HG02610 (cell line): ENCODE measurements at regions not wholly inside any gene's neighbourhood (a gene's known extent, or its start where the extent isn't known, plus 50 kb on each side); places are given as distances from the start of the nearest gene placed in this dataset.

Source experiments
- ATAC-seq: cut with Tn5 transposase; IDR thresholded peaks from one replicate; pipeline ENCODE4 v1.9.1; 2021; ENCODE audit warnings: mild to moderate bottlenecking, moderate library complexity; ENCODE audit not compliant: unreplicated experiment

DNA sequence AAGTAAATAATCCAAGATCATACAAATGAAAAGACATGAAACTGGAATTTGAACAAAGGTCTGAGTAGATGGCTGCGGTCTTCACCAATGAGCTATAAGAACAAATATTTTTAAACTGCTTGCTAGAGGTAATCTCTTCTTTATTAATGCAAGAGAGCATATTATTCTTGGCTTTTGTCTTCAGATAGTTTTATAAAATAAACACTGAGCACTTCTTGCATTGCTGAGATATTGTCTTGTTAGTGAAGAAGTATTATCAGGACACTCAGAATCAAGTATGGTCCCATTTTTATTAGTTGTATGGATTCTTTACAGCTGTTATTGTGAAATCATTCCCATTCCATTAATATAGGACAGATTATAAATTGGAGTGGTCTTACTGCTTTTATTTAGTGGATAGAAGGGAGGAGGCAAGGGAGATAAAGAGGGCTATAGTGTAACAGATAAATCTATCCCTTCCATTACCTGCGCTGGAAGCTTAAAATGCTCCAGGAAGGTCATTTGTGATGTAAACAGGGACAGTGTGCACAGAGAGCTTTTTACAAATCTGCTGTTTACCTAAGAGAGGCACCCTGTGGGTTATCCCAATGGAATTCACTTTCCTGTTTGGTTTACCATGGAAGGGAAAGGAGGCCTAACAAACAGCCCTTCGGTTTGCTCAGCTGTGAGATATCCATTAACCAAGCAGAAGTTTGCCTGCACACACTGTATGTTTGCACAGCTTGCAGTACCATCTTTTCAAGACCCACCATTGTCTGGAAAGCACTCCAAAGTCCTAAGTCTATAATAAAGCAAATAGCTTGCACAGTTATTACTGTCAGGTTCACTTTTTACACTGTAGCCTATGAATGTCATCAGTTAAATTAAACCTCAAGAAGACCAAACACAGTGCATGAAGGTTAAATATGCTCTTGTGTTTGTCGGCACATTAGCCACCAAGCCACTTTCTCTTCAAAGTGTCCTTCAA, 347.7 kb upstream of the TGFBR2 start:
- ATAC-seq = no peak

DNA sequence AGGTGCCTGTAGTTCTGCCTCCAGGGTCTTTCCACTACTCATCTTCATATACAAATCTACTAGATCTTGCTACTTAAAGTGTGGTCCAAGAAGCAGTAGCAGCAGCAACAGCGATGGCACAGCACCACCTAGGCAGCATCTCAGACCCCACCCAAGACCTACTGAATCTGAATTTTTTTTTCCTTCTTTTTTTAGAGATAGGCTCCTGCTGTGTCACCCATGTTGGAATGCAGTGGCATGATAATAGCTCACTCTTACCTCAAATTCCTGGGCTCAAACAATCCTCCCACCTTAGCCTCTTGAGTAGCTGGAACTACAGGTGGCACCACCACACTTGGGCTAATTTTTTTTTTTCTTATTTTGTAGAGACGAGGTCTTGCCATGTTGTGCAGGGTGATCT, 346.7 kb upstream of the TGFBR2 start:
- no peak for ATAC-seq

DNA sequence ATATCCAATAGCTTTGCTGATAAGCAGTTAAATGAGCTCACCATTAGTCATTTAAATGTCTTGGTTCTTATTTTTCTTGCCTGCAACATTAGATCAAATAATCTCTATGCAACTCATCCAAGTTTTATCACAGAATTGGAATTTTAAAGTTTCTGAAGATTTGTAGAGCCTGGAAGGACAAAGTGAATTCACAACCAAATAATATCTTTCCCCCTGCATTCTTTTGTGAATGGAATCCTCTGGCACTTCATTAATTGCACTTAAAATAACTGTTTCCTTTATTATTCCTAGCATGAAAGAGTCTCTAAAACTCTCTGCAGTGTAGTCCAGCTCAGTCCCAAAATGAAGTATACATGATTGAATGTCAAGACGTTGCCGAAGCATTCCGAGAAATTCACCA, 345.6 kb upstream of the TGFBR2 start:
- no peak for ATAC-seq

DNA sequence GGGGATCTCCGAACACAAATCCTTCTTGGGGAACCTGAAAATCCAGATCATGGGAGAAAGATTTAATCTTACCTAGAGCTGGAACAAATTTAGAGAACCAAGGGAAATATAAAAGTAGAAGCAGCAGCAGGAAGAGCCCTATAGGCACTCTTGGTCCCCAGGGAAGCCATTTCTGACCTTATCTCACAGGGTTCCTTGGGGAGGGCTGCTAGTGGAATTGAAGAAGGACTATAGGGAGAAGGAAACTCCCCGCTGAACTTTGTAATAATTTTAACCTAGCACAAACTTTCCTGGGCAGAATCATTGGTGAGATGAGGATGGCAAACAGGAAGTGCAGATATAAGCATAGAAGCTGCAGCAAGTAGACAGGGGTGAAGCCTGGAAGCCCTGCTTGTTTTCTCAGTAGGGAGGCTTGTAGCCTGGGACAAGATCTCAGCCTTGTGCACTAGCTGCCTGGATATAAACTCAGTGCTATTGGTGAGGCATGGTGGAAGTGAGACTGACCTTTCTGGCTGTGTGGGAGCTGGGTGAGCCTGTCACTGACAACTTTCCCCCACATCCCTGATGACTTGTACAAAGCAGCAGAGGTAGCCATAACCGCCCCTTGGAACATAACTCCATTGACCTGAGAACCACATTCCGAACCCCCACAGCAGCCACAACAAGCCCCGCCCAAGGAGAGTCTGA, 343.0 kb upstream of the TGFBR2 start:
- no peak for ATAC-seq

DNA sequence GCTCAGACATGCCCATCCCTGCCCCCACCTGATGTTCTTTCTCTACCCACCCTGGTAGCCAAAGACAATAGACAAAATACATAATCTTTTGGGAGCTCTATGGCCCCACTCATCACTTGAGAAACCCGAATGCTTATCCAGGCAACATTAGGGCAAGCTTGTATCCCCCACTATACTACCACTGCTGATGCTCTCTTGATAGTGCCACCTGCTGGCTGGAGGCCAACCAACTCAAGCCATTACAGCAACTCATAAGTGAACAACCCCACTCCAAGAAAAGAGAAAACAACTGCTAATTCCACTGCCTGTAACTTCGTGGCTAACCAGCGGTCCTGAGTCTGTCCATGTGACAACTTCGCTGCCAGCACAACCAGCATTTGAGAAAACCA, 342.5 kb upstream of the TGFBR2 start:
- ATAC-seq = no peak

DNA sequence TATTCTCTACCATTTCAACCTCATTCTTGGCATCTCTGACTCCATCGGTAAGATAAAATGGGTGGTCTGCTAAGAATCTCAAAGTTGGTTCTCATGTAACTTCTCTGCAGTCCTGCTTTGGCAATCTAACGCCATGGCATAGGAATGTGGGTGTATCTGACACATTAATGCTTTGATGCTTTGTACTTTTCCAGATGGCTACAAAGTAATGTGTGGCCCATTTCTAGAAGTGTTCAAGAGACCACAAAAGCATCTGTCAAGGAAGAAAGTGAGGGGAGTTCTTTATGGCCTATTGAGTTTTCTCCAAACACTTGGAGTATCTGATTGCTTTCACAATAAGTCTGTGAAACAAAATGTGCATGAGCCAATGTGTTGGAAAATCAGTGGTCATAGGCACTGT, 339.9 kb upstream of the TGFBR2 start:
- ATAC-seq = no peak

DNA sequence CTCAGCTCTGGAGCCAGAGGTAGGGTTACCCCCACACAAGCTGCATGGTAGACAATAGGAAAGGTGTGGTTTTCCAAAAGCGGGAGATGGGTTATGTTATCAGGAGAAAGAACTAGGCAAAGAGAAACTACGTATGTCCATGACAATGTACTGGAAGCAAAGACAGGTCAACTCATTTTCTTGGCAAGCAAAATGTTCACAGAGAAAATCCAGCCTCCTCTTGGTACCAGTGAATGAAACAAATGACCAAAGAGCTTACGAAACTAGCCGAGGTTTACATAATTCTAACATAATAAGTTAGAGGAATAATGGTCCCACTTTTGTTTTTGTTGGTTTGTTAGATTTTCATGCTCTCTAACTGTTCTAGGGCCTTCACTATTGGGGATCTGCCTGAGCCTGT, 338.1 kb upstream of the TGFBR2 start:
- ATAC-seq = no peak

DNA sequence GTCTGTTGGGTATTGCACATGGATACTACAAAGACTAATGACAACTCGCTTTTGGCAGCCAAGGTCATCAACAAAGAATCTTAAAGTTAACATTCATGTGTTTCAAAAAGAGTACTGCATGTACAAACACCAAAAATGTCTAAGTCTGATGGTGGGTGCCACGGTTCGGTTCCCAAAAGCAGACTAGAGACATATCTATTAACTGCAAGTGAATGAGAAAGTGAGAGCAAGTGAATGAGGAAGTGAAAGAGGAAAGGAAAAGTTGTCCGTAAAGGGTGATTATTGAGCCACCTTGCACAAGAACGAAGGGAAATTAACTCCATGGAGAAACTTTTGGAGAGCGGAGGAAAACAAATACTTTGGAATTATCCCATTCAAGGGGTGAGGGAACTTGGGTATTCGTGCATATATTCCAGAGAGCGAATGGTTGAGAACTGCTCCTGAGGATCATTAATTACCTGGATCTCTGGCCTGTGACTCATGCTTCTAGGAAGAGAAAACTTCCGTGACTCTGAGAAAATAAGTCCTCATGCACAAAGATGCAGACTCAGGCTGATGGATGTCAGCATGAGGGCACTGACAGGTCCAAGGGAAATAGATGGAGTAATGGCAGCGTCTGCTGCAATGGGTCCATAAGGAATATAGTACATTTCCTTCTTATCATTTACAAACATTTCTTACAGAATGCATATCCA, 336.5 kb upstream of the TGFBR2 start:
- ATAC-seq = no peak

DNA sequence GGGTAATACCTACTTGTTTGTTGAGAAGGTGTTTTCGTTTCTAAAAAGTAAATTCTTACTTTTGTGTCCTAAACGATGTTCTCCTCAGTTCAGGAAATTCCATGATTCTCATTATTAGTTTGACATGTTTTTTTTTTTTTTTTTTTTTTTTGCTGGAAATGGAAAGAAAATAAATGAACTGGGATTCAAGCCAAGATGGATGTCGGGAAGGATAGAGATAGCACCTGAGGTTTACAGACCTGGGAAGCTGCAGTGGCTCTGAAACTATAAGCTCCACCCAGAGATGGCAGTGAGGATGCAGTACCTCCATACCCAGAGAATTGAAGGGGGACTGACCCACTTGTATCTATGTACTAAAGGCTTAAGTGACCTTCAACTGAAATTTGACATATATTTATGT, 334.6 kb upstream of the TGFBR2 start:
- no peak for ATAC-seq

DNA sequence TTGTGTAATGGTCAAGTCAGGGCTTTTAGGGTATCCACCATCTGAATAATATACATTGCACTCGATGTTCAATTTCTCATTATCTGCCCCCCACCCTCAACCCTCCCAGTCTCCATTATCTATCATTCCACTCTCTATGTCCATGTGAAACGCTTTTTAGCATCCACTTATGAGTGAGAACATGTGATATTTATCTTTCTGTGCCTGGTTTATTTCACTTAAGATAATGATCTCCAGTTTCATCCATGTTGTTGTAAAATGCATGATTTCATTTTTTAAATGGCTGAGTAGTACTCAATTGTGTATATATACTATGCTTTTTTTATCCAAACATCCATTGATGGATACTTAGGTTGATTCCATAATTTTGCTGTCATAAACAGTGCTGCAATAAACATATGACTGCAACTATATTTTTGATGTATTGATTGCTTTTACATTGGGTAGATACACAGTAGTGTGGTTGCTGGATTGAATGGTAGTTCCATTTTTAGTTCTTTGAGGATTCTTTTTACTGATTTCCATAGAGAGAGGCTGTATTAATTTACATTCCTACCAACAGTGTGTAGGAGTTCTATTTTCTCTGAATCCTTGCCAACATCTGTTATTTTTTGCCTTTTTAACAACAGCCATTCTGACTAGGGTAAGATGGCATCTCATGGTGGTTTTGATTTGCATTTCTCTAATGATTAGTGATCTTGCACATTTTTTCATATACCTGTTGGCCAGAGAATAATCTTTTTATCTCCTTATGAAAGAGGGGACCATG, 332.9 kb upstream of the TGFBR2 start:
- no peak for ATAC-seq

DNA sequence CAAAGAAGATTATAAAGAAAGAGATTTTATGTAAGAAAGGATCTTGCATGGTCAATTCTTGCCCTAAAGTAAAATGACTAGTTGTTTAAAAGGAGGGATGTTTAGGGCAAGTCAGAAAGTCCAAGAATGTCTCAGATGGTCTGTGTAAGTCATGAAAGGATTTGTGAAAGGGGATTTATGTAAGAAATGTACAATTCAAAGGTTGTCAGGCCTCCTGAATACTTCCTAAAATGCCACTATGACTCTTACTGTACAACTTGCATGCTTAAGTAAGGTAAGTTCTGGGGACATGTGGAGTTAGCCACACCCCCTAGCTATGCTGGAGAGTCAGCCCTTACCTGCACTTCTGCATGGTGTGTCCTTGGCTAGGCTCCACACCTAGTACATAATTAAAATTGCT, 328.9 kb upstream of the TGFBR2 start:
- ATAC-seq = no peak

DNA sequence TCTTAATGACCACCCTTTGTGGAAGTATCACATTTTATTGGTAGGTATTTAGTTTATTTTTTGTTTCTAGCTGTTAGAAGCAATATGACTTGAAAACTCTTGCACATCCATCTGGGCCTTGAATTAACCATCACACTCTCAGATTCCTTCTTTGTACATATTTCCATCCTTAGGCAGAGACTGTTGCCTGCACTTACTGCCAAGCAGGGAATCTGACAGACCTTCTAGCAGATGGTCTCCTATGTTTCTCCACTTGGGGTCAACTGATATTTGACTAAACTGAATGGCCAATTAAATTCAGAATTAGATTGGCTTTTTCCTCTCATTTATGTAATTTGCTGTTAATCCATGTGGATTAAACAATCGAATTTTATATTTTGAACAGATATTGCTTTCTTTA, 324.9 kb upstream of the TGFBR2 start:
- no peak for ATAC-seq

DNA sequence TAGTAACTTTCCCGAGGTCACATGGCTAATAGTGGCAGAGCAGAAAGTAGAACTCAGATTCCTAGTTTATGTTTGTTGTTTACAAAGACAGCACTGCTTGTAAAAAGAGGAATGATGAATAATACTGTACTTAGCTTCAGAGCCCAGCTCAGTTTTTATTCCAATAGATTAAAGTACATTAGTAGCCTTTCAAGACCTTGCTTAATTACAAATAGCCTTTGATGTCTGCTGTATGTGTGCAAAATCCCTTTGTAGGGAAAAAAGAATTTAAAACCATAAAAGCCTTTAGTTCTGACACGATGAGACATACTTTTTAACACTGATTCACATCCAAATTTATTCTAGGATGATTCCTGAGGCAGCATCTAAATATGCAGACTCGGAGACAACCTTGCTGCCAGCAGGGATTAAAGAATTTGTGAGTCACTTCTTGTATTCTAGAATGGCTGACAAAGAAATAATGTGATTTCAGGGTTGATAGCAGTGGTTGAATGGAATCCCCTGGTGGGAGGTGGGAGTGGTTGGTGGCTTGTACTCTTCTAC, 324.2 kb upstream of the TGFBR2 start:
- no peak for ATAC-seq

DNA sequence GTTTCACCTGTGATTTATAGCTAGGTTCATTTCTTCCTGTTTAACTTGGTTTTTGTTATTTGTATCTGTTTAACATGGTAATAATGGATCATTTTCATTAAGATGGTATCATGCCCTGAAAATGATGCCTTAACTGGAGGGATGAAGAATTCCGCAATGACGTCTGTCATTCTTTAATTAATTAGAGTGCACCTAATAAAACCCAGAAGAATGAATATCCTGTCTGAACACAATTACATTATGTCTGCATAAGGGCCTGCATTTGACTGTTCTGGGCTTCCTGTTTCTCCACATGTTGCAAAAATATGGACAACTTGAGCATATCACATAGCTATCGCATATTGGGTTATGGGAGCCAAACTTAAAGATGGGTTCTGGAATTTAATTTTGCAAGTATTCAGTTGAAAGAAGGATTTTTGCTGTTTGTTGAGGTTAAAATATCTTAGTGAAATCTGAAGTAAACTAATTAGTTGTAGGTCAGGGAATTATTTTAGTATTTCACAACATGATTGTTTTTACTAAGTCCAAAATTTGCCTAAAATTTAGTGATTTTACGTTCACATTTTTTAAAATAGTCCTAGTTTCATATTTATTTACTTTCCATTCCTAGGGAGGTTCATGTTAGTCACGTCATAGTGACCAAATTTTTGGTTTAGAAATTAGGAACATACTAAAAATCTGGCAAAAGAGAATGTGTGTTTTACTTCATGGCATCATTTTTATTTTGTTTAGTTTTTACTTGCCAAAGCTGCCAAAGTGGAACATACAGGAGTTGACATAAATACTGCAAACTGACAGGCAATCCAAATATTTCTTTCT, 321.0 kb upstream of the TGFBR2 start:
- no peak for ATAC-seq

DNA sequence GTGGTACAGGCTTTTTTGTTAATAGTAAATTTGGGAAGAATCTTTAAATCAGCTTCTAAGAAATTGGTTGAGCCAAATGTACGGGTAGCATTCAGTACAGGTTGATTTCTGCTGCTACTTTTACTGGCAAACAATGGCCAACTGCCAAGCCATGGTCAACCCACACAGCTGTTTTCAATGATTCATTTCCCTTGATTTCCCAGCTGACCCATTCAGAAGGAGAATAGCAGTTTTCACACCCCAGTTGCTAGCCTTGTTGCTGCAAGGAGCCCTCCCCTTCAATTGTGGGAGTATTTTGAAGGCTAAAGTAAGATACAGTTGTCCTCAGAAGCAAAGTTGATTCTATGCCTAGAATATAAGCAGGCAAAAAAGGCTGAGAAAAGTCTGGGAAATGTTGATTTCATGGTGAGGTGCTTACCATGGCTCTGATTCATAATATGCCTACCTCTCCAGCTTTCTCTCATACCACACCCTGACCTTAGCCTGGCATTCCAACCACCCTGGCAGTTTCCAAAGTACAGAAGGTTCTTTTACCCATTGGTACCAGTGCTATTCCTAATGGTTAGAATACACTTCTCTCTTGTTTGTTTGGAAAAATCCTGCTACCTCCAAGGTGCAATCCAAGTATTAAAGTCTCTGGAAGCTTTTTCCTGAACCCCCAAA, 320.3 kb upstream of the TGFBR2 start:
- no peak for ATAC-seq

DNA sequence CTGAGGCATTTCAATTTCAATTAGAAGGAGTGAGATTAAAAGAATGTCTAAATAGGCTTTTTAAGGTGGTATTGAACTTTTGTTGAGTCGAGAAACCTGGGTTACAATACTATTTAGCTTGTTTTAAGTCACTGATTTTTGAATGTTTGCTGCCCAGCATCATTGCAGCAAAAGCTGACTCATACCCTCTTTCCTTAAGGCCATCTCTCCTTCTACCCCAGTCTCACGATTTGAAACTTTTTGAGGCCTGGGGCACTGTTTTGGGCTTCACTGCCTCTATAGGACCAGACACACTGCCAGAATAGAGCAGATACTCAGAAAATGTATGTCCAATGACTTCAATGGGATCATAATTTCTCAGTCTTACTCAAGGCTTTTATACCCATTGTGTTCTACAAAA, 319.6 kb upstream of the TGFBR2 start:
- ATAC-seq = no peak

DNA sequence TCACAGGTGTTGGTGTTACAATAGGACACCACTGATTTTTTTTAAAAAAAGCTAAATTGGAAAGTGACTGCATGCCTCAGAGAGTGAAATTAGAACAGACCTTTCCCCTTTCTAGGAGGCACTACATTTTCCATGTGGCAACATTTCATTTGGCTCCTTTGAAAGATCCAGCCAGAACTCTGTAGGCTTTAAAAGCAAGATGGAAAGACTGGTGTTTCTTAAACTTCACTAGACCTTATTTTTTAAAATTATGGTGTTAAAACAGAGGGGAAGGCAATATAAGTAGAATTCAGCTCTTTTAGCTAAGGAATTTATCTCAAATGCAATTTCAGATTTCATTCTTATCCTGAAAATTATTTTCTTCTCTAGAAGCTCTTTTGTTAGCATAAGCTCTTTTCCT, 317.6 kb upstream of the TGFBR2 start:
- no peak for ATAC-seq

DNA sequence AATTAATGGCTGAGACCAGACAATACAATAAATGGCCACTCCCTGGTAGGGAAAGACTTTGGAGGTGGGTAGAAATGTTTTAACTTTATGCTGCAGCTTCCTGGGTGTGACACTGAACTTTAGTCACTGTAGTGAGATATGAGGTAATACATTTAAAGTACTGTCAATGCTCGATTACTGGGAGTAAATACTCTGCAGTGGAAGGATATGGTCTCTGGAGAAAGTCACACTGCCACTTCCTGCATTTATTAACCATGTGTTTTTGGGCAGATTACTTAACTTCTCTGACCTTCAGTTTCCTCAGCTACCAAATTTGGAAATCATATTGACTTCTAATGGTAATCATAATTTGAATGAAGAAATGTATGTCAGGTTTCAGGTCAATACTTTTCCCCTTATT, 317.1 kb upstream of the TGFBR2 start:
- no peak for ATAC-seq

DNA sequence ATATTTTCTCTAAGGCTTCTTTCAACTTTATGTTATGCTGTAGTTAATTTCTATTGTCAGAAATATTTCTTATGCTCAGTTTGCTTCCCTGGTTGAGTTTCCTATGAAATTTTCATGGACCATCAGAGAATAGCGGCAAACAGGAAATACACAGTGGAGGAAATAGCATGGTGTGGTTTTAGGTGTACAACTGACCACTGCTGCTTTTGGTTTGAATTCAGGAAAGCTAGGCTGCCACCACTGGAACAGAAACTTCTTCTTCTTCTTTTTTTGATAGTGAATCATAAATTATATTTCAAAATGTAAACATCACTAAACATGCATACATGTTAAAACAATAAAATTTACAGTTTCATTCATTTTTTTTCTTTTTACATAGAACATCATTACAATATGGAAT, 316.6 kb upstream of the TGFBR2 start:
- ATAC-seq = no peak
